ENCODE measurements at regions not wholly inside any gene's neighbourhood (a gene's known extent, or its start where the extent isn't known, plus 50 kb on each side); places are given as distances from the start of the nearest gene placed in this dataset.

GRCh38 chr7:52825611-52826010, 209.8 kb upstream of the POM121L12 start:
- no peak for DNase-seq (ENCODE audit: low read depth, low spot score)
- no peak for TF ChIP-seq CTCF (IDR thresholded peaks at IDR 0.05; ENCODE audit: insufficient read depth, low read length, missing control alignments)
- POLR2A ChIA-PET = no interaction called here
- H3K4me3 ChIP-seq (ENCODE audit: low read depth, low read length) = no peak overlapping the region
- CTCF ChIA-PET = no interaction called here

GRCh38 chr7:52811537-52811936, 223.9 kb upstream of the POM121L12 start:
- ChIA-PET CTCF (no interaction called here), POLR2A (no interaction called here)
- no peak overlapping the region for H3K4me3 ChIP-seq (ENCODE audit: low read depth, low read length)
- TF ChIP-seq CTCF (IDR thresholded peaks at IDR 0.05; ENCODE audit: insufficient read depth, low read length, missing control alignments) = no peak
- DNase-seq (ENCODE audit: low read depth, low spot score) = no peak

GRCh38 chr7:52799817-52800216, 235.6 kb upstream of the POM121L12 start:
- no peak for DNase-seq (ENCODE audit: low read depth, low spot score)
- H3K4me3 ChIP-seq (ENCODE audit: low read depth, low read length) = no peak overlapping the region
- ChIA-PET POLR2A (no interaction called here), CTCF (no interaction called here)
- TF ChIP-seq CTCF (IDR thresholded peaks at IDR 0.05; ENCODE audit: insufficient read depth, low read length, missing control alignments) = no peak

- DNase-seq (ENCODE audit: low read depth, low spot score) = no peak
- no peak overlapping the region for H3K4me3 ChIP-seq (ENCODE audit: low read depth, low read length)
- ChIA-PET POLR2A (no interaction called here), CTCF (no interaction called here)
- no peak for TF ChIP-seq CTCF (IDR thresholded peaks at IDR 0.05; ENCODE audit: insufficient read depth, low read length, missing control alignments)
These were observed 237.6 kb upstream of the POM121L12 start for GRCh38 chr7:52797801-52798200.

- ChIA-PET CTCF (no interaction called here), POLR2A (no interaction called here)
- no peak for TF ChIP-seq CTCF (IDR thresholded peaks at IDR 0.05; ENCODE audit: insufficient read depth, low read length, missing control alignments)
- no peak for DNase-seq (ENCODE audit: low read depth, low spot score)
- no peak overlapping the region for H3K4me3 ChIP-seq (ENCODE audit: low read depth, low read length)
These were observed 240.8 kb upstream of the POM121L12 start for GRCh38 chr7:52794621-52795020.

- ChIA-PET CTCF (no interaction called here), POLR2A (no interaction called here)
- no peak for DNase-seq (ENCODE audit: low read depth, low spot score)
- no peak for TF ChIP-seq CTCF (IDR thresholded peaks at IDR 0.05; ENCODE audit: insufficient read depth, low read length, missing control alignments)
- H3K4me3 ChIP-seq (ENCODE audit: low read depth, low read length) = no peak overlapping the region
These were observed 244.2 kb upstream of the POM121L12 start for GRCh38 chr7:52791176-52791700.
